Effector memory CD4-positive, alpha-beta T cell (primary cell): ENCODE measurements at regions not wholly inside any gene's neighbourhood (a gene's known extent, or its start where the extent isn't known, plus 50 kb on each side); places are given as distances from the start of the nearest gene placed in this dataset.

Experiments used
- DNase-seq, 3 donors: peaks; one replicate each; pipeline ENCODE4 v3.0.0-alpha.2; 2020
- H3K27ac ChIP-seq: 2 replicates; pipeline ENCODE4 v1.7.0; 2013; ENCODE audit warnings: mild to moderate bottlenecking, low read length, moderate library complexity; ENCODE audit not compliant: insufficient read depth, poor library complexity, severe bottlenecking
- H3K27me3 ChIP-seq: replicated peaks from 2 replicates; pipeline ENCODE4 v1.7.0; 2013; ENCODE audit warnings: mild to moderate bottlenecking, low read length; ENCODE audit not compliant: insufficient read depth, control insufficient read depth, poor library complexity, severe bottlenecking
- H3K36me3 ChIP-seq: 2 replicates; pipeline ENCODE4 v1.7.0; 2013; ENCODE audit warnings: mild to moderate bottlenecking, low read length, moderate library complexity; ENCODE audit not compliant: control insufficient read depth, insufficient read depth
- H3K4me1 ChIP-seq: 2 replicates; pipeline ENCODE4 v1.7.0; 2013; ENCODE audit warnings: low read length, mild to moderate bottlenecking; ENCODE audit not compliant: control insufficient read depth, insufficient read depth, poor library complexity, severe bottlenecking
- H3K4me3 ChIP-seq: 2 replicates; pipeline ENCODE4 v1.7.0; 2013; ENCODE audit warnings: low read length, low read depth, mild to moderate bottlenecking; ENCODE audit not compliant: insufficient read depth, poor library complexity, severe bottlenecking
- H3K9me3 ChIP-seq: 2 replicates; pipeline ENCODE4 v1.7.0; 2013; ENCODE audit warnings: mild to moderate bottlenecking, low read length, moderate library complexity; ENCODE audit not compliant: control insufficient read depth

DNA sequence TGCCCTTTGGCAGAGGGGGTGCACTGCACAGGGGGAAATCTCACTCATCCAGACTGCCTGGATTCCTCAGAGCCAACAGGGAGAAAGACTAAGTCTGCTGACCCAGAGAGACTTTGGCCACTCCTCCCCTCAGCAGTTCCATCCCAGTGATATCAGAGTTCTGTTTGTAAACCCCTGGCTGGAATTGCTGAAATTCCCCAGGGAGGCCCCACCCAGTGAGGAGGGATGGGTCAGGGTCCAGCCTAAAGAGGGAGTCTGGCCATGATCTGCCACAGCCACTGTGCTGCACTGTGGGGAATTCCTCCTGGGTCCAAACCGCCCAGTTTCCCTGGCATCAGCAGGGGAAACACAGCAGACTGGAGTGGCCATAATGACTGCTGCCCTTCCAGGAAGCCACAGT lies 54.9 kb upstream of the USP15 start:
- Histone ChIP-seq H3K4me3 (no peak overlapping the region), H3K27me3 (no peaks in the 10 kb centered on the region), H3K27ac (no peak overlapping the region), H3K36me3 (no peaks in the 10 kb centered on the region), H3K9me3 (no peaks in the 10 kb centered on the region), H3K4me1 (no peaks in the 10 kb centered on the region)
- DNase-seq, result no peak

GRCh38 chr12:62207248-62207647 lies 53.0 kb upstream of the USP15 start:
- no peaks in the 10 kb centered on the region for H3K36me3 ChIP-seq
- H3K27ac ChIP-seq, result no peak overlapping the region

More at GRCh38 chr12:62207248-62207647, 53.0 kb upstream of the USP15 start:
- no peak overlapping the region for H3K4me3 ChIP-seq
- no peaks in the 10 kb centered on the region for H3K27me3 ChIP-seq
- H3K9me3 ChIP-seq, result no peaks in the 10 kb centered on the region
- no peaks in the 10 kb centered on the region for H3K4me1 ChIP-seq
- DNase-seq, result no peak
